ENCODE measurements at regions not wholly inside any gene's neighbourhood (a gene's known extent, or its start where the extent isn't known, plus 50 kb on each side); places are given as distances from the start of the nearest gene placed in this dataset.

DNA sequence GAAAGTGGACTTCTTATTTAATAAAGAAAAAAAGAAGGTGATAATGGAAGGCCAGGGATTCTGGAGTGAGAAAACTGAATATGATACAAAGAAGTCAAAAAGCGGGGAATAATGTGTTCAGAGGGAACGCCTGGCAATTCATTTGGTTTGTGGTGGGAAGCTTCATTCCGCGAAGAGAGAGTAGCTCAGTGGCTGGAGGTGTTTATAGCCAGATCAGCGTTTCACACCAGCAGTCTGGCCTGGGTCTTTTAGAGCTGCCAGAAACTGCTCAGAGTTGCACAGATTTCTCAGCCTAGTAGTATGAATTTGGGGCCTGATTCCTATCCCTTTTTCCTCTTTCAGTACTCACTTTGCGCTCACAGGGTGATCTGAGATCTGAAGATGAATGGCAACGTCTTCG lies 67.8 kb upstream of the IPO9 start:
- no peak overlapping the region for H3K27ac ChIP-seq
- TF ChIP-seq ZFX (IDR thresholded peaks at IDR 0.05; ENCODE audit: borderline replicate concordance) = no peak
- no peak for TF ChIP-seq CTCF (IDR thresholded peaks at IDR 0.05)

- no peak for TF ChIP-seq CTCF (IDR thresholded peaks at IDR 0.05)
- TF ChIP-seq ZFX (IDR thresholded peaks at IDR 0.05; ENCODE audit: borderline replicate concordance) = no peak
- no peak overlapping the region for H3K27ac ChIP-seq
Measured at GRCh38 chr1:201761871-201762270, 67.1 kb upstream of the IPO9 start.

GRCh38 chr1:201762381-201762780 lies 66.6 kb upstream of the IPO9 start:
- H3K27ac ChIP-seq = no peak overlapping the region
- no peak for TF ChIP-seq CTCF (IDR thresholded peaks at IDR 0.05)
- TF ChIP-seq ZFX (IDR thresholded peaks at IDR 0.05; ENCODE audit: borderline replicate concordance) = no peak

GRCh38 chr1:201763455-201764140 lies 65.4 kb upstream of the IPO9 start:
- TF ChIP-seq ZFX (IDR thresholded peaks at IDR 0.05; ENCODE audit: borderline replicate concordance) (no peak), CTCF (IDR thresholded peaks at IDR 0.05) (no peak)
- H3K27ac ChIP-seq = no peak overlapping the region

- no peak for TF ChIP-seq CTCF (IDR thresholded peaks at IDR 0.05)
- no peak overlapping the region for H3K27ac ChIP-seq
Measured at GRCh38 chr1:201764166-201764565, 64.8 kb upstream of the IPO9 start.

DNA sequence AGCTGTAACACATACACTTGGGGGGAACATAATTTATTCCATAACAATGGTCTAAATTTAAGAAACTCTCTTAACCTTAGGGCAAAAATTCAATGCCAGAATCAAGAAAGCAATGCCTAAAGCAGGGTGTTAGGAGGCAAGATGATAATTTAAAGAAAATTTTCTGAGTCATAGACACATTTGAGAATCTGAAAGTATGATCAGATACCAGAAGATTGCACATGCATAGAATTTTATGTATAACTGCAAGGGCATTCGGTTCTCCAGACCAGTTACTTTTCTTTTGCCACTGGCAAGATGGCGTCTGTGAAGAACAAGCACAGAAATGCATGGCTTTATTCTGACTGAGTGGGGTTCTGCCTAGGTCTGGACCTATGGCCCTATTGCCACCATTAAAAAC lies 64.4 kb upstream of the IPO9 start:
- TF ChIP-seq CTCF (IDR thresholded peaks at IDR 0.05) (no peak), ZFX (IDR thresholded peaks at IDR 0.05; ENCODE audit: borderline replicate concordance) (no peak)
- H3K27ac ChIP-seq = no peak overlapping the region

GRCh38 chr1:201766131-201766866 lies 62.7 kb upstream of the IPO9 start:
- H3K27ac ChIP-seq = no peak overlapping the region
- TF ChIP-seq CTCF (IDR thresholded peaks at IDR 0.05) = no peak
- no peak for TF ChIP-seq ZFX (IDR thresholded peaks at IDR 0.05; ENCODE audit: borderline replicate concordance)

Measured in 22Rv1 (cell line).